GM12891 (cell line): ENCODE measurements at regions not wholly inside any gene's neighbourhood (a gene's known extent, or its start where the extent isn't known, plus 50 kb on each side); places are given as distances from the start of the nearest gene placed in this dataset.

Experiments
- POLR2A ChIP-seq: IDR thresholded peaks from 2 replicates; pipeline ENCODE4 v1.6.1; 2011; ENCODE audit warnings: low read depth, low read length, control low read depth
- POLR2AphosphoS5 ChIP-seq: IDR thresholded peaks from 2 replicates; pipeline ENCODE4 v1.6.1; 2011; ENCODE audit warnings: low read depth, low read length, control low read depth
- TAF1 ChIP-seq: IDR thresholded peaks from 2 replicates; pipeline ENCODE4 v1.6.1; 2011; ENCODE audit warnings: low read depth, low read length, control low read depth

GRCh38 chr3:55235416-55235815 is 251.7 kb downstream of the WNT5A start:
- no peak for TF ChIP-seq POLR2A
- TF ChIP-seq POLR2AphosphoS5, result no peak
- TF ChIP-seq TAF1, result no peak
